ENCODE measurements at regions not wholly inside any gene's neighbourhood (a gene's known extent, or its start where the extent isn't known, plus 50 kb on each side); places are given as distances from the start of the nearest gene placed in this dataset.

GRCh38 chr15:31977812-31978661, 52.3 kb upstream of the CHRNA7 start:
- WGBS, 2 donors (ENCODE audit: low coverage in 1 of 2) = 30 to 36% methylated on average over 17 to 21 of the region's 22 CpGs

More at GRCh38 chr15:31977812-31978661, 52.3 kb upstream of the CHRNA7 start:
- in situ Hi-C loops (cut with MboI; ENCODE audit: low pct_ligation_motif_present in 1 of 4, low pct_unique_long_range_greater_than_20kb in 1 of 4, low sequenced_read_pairs in 3 of 4) (loop anchor here in 1 of 4 donors (25.0 kb wide), 1 partner anchor 316 kb away; no protein-coding TSS in a partner anchor), intact Hi-C loops (cut with DNase I; ENCODE audit: low total_unique reads) (no loop called here)
- Histone ChIP-seq H3K27me3 (peaks cover 4% of the 10 kb centered on the region), H3K9me3 (no peaks in the 10 kb centered on the region), H3K27ac (no peak overlapping the region), H3K4me1 (peaks cover 0 to 13% (median 5%) of the 10 kb centered on the region in 4 donors), H3K4me3 (no peak overlapping the region), H3K36me3 (no peaks in the 10 kb centered on the region)
- DNase-seq = peak; percentile 69
- TF ChIP-seq EP300 (IDR thresholded peaks at IDR 0.05; ENCODE audit: low read depth) (no peak), POLR2A (IDR thresholded peaks at IDR 0.05) (no peak), POLR2AphosphoS5 (IDR thresholded peaks at IDR 0.05) (no peak)
- TF ChIP-seq, protein P1, sequence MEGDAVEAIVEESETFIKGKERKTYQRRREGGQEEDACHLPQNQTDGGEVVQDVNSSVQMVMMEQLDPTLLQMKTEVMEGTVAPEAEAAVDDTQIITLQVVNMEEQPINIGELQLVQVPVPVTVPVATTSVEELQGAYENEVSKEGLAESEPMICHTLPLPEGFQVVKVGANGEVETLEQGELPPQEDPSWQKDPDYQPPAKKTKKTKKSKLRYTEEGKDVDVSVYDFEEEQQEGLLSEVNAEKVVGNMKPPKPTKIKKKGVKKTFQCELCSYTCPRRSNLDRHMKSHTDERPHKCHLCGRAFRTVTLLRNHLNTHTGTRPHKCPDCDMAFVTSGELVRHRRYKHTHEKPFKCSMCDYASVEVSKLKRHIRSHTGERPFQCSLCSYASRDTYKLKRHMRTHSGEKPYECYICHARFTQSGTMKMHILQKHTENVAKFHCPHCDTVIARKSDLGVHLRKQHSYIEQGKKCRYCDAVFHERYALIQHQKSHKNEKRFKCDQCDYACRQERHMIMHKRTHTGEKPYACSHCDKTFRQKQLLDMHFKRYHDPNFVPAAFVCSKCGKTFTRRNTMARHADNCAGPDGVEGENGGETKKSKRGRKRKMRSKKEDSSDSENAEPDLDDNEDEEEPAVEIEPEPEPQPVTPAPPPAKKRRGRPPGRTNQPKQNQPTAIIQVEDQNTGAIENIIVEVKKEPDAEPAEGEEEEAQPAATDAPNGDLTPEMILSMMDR (IDR thresholded peaks at IDR 0.05) = peak; percentile 71 to 89 (median 81)

Small RNA genes in the stretch of these regions (small RNA-seq; reads per million reads assigned to genes)
- gene AC026951.2 (0 to 0.24 (median 0) reads per million in 4 donors), gene RF00425 (0 reads per million in 4 donors)

All from transverse colon (tissue), 4 donors.